ENCODE measurements at regions not wholly inside any gene's neighbourhood (a gene's known extent, or its start where the extent isn't known, plus 50 kb on each side); places are given as distances from the start of the nearest gene placed in this dataset.
"Not testable (repeated sequence)": the region's sequence is repeated elsewhere in the genome, so short reads cannot be mapped to it uniquely, and the experiment has no call there.

- DNase-seq (ENCODE audit: low read depth in 4 of 4, low spot score in 3 of 4): no peak
Measured at GRCh38 chr5:40233268-40233667, 446.4 kb upstream of the PTGER4 start.

- no peak for DNase-seq (ENCODE audit: low read depth in 4 of 4, low spot score in 3 of 4)
Measured at GRCh38 chr5:40227931-40228330, 451.8 kb upstream of the PTGER4 start.

GRCh38 chr5:40227366-40227765 lies 452.3 kb upstream of the PTGER4 start:
- no peak for DNase-seq (ENCODE audit: low read depth in 4 of 4, low spot score in 3 of 4)

GRCh38 chr5:40226906-40227305 lies 452.8 kb upstream of the PTGER4 start:
- DNase-seq (ENCODE audit: low read depth in 4 of 4, low spot score in 3 of 4): no peak

- DNase-seq (ENCODE audit: low read depth in 4 of 4, low spot score in 3 of 4): not testable (repeated sequence)
Measured at GRCh38 chr5:40225147-40225546, 454.6 kb upstream of the PTGER4 start.

GRCh38 chr5:40224421-40224820 lies 455.3 kb upstream of the PTGER4 start:
- no peak for DNase-seq (ENCODE audit: low read depth in 4 of 4, low spot score in 3 of 4)

GRCh38 chr5:40223884-40224402 lies 455.8 kb upstream of the PTGER4 start:
- no peak for DNase-seq (ENCODE audit: low read depth in 4 of 4, low spot score in 3 of 4)

GRCh38 chr5:40221796-40222195 lies 457.9 kb upstream of the PTGER4 start:
- no peak for DNase-seq (ENCODE audit: low read depth in 4 of 4, low spot score in 3 of 4)

- DNase-seq (ENCODE audit: low read depth in 4 of 4, low spot score in 3 of 4): no peak
Measured at GRCh38 chr5:40221255-40221654, 458.5 kb upstream of the PTGER4 start.

GRCh38 chr5:40220260-40220659 lies 459.5 kb upstream of the PTGER4 start:
- no peak for DNase-seq (ENCODE audit: low read depth in 4 of 4, low spot score in 3 of 4)

- no peak for DNase-seq (ENCODE audit: low read depth in 4 of 4, low spot score in 3 of 4)
Measured at GRCh38 chr5:40217553-40217952, 462.2 kb upstream of the PTGER4 start.

GRCh38 chr5:40210694-40211093 lies 469.0 kb upstream of the PTGER4 start:
- no peak for DNase-seq (ENCODE audit: low read depth in 4 of 4, low spot score in 3 of 4)

- no peak for DNase-seq (ENCODE audit: low read depth in 4 of 4, low spot score in 3 of 4)
Measured at GRCh38 chr5:40206030-40206429, 473.7 kb upstream of the PTGER4 start.

- DNase-seq (ENCODE audit: low read depth in 4 of 4, low spot score in 3 of 4): no peak
Measured at GRCh38 chr5:40204144-40204543, 475.6 kb upstream of the PTGER4 start.

- DNase-seq (ENCODE audit: low read depth in 4 of 4, low spot score in 3 of 4): no peak
Measured at GRCh38 chr5:40202814-40203440, 476.8 kb upstream of the PTGER4 start.

GRCh38 chr5:40198736-40199135 lies 481.0 kb upstream of the PTGER4 start:
- DNase-seq (ENCODE audit: low read depth in 4 of 4, low spot score in 3 of 4): no peak

- not testable (repeated sequence) for DNase-seq (ENCODE audit: low read depth in 4 of 4, low spot score in 3 of 4)
Measured at GRCh38 chr5:40195574-40195973, 484.1 kb upstream of the PTGER4 start.

GRCh38 chr5:40191150-40191549 lies 488.6 kb upstream of the PTGER4 start:
- DNase-seq (ENCODE audit: low read depth in 4 of 4, low spot score in 3 of 4): peak in 1 of 4 donors; percentile 10

GRCh38 chr5:40172721-40173120 lies 507.0 kb upstream of the PTGER4 start:
- no peak for DNase-seq (ENCODE audit: low read depth in 4 of 4, low spot score in 3 of 4)

- DNase-seq (ENCODE audit: low read depth in 4 of 4, low spot score in 3 of 4): no peak
Measured at GRCh38 chr5:40171971-40172370, 507.7 kb upstream of the PTGER4 start.

GRCh38 chr5:40167283-40167682 lies 512.4 kb upstream of the PTGER4 start:
- no peak for DNase-seq (ENCODE audit: low read depth in 4 of 4, low spot score in 3 of 4)

GRCh38 chr5:40166802-40167201 lies 512.9 kb upstream of the PTGER4 start:
- DNase-seq (ENCODE audit: low read depth in 4 of 4, low spot score in 3 of 4): no peak
